ENCODE measurements at regions not wholly inside any gene's neighbourhood (a gene's known extent, or its start where the extent isn't known, plus 50 kb on each side); places are given as distances from the start of the nearest gene placed in this dataset.

DNA sequence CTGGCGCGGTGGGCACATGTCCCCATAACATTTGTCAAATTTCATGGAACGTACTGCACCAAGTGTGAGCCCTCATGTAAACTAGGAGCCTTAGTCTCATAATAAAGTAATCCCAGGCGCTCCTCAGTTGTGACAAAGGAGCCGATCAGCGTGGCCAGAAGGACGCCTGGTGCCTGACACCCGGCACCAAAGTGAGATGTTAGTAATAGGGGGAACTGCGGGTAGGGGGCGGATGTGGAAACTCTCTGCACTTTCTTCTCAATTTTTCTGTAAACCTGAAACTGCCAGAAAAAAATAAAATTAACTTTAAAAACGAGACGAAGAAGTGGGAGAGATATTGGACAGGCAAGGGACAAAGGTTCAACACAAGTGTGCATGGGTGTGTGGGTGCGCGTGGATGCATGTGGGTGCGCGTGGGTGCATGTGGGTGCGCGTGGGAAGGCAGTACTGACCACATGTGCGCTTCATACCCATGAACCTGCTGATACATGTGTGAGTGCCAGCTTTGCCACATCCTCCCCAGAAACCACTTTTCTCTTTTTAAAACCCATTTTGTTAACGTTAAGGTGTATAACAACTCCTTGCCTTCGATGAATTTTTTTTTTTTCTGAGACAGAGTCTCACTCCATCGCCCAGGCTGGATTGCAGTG is 55.4 kb upstream of the LINC01488 start:
- ChIA-PET POLR2A (ENCODE audit: low non-redundant PET) (no interaction called here), CTCF (interaction anchor here (0.7 kb wide), 1 partner anchor 23 kb away, joined by 3 read pairs; no protein-coding TSS in a partner anchor)
- intact Hi-C loops (cut with micrococcal nuclease; ENCODE audit: unreplicated experiment) = no loop called here
- DNase-seq (ENCODE audit: low spot score) = no peak
- Histone ChIP-seq H3K27me3 (replicated peaks; ENCODE audit: insufficient read depth, low read depth, low read length, poor library complexity) (no peaks in the 10 kb centered on the region), H3K27ac (ENCODE audit: low read depth, low read length, poor library complexity, severe bottlenecking) (no peak overlapping the region), H3K9me3 (ENCODE audit: low read depth, low read length, poor library complexity, severe bottlenecking) (peaks cover 6% of the 10 kb centered on the region), H3K36me3 (ENCODE audit: insufficient read depth, low read length, poor library complexity, severe bottlenecking) (no peaks in the 10 kb centered on the region), H3K4me1 (ENCODE audit: insufficient read depth, low read length, poor library complexity, severe bottlenecking) (no peaks in the 10 kb centered on the region), H3K4me3 (ENCODE audit: low read depth, low read length, poor library complexity, severe bottlenecking) (no peak overlapping the region)
- TF ChIP-seq, protein P1, sequence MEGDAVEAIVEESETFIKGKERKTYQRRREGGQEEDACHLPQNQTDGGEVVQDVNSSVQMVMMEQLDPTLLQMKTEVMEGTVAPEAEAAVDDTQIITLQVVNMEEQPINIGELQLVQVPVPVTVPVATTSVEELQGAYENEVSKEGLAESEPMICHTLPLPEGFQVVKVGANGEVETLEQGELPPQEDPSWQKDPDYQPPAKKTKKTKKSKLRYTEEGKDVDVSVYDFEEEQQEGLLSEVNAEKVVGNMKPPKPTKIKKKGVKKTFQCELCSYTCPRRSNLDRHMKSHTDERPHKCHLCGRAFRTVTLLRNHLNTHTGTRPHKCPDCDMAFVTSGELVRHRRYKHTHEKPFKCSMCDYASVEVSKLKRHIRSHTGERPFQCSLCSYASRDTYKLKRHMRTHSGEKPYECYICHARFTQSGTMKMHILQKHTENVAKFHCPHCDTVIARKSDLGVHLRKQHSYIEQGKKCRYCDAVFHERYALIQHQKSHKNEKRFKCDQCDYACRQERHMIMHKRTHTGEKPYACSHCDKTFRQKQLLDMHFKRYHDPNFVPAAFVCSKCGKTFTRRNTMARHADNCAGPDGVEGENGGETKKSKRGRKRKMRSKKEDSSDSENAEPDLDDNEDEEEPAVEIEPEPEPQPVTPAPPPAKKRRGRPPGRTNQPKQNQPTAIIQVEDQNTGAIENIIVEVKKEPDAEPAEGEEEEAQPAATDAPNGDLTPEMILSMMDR (conservative IDR thresholded peaks at IDR 0.05; ENCODE audit: low read depth, low read length) = no peak
- no peak for TF ChIP-seq EZH2 (IDR thresholded peaks at IDR 0.05; ENCODE audit: borderline replicate concordance, low read depth, low read length, poor library complexity, severe bottlenecking)
- no TSS peak for BruUV-seq (replicated peaks)

- no peak overlapping the region for H3K27ac ChIP-seq (ENCODE audit: low read depth, low read length, poor library complexity, severe bottlenecking)
- no peaks in the 10 kb centered on the region for H3K27me3 ChIP-seq (replicated peaks; ENCODE audit: insufficient read depth, low read depth, low read length, poor library complexity)
- no peak overlapping the region for H3K4me3 ChIP-seq (ENCODE audit: low read depth, low read length, poor library complexity, severe bottlenecking)
- TF ChIP-seq, protein P1 (conservative IDR thresholded peaks at IDR 0.05; ENCODE audit: low read depth, low read length) = no peak
- TF ChIP-seq EZH2 (IDR thresholded peaks at IDR 0.05; ENCODE audit: borderline replicate concordance, low read depth, low read length, poor library complexity, severe bottlenecking) = no peak
- no TSS peak for BruUV-seq (replicated peaks)
- no peaks in the 10 kb centered on the region for H3K36me3 ChIP-seq (ENCODE audit: insufficient read depth, low read length, poor library complexity, severe bottlenecking)
- H3K4me1 ChIP-seq (ENCODE audit: insufficient read depth, low read length, poor library complexity, severe bottlenecking) = no peaks in the 10 kb centered on the region
- ChIA-PET POLR2A (ENCODE audit: low non-redundant PET) (no interaction called here), CTCF (no interaction called here)
- peaks cover 6% of the 10 kb centered on the region for H3K9me3 ChIP-seq (ENCODE audit: low read depth, low read length, poor library complexity, severe bottlenecking)
- DNase-seq (ENCODE audit: low spot score) = no peak
- intact Hi-C loops (cut with micrococcal nuclease; ENCODE audit: unreplicated experiment) = no loop called here
Observed at GRCh38 chr11:69427337-69427736, 54.1 kb upstream of the LINC01488 start.

GRCh38 chr11:69427906-69428880 is 53.3 kb upstream of the LINC01488 start:
- CTCF ChIA-PET = no interaction called here
- Histone ChIP-seq H3K9me3 (ENCODE audit: low read depth, low read length, poor library complexity, severe bottlenecking) (peaks cover 6% of the 10 kb centered on the region), H3K4me1 (ENCODE audit: insufficient read depth, low read length, poor library complexity, severe bottlenecking) (no peaks in the 10 kb centered on the region), H3K27me3 (replicated peaks; ENCODE audit: insufficient read depth, low read depth, low read length, poor library complexity) (no peaks in the 10 kb centered on the region), H3K27ac (ENCODE audit: low read depth, low read length, poor library complexity, severe bottlenecking) (no peak overlapping the region), H3K4me3 (ENCODE audit: low read depth, low read length, poor library complexity, severe bottlenecking) (no peak overlapping the region), H3K36me3 (ENCODE audit: insufficient read depth, low read length, poor library complexity, severe bottlenecking) (no peaks in the 10 kb centered on the region)
- no peak for DNase-seq (ENCODE audit: low spot score)
- no TSS peak for BruUV-seq (replicated peaks)
- TF ChIP-seq, protein P1 (conservative IDR thresholded peaks at IDR 0.05; ENCODE audit: low read depth, low read length) = no peak
- no peak for TF ChIP-seq EZH2 (IDR thresholded peaks at IDR 0.05; ENCODE audit: borderline replicate concordance, low read depth, low read length, poor library complexity, severe bottlenecking)
- POLR2A ChIA-PET (ENCODE audit: low non-redundant PET) = no interaction called here
- intact Hi-C loops (cut with micrococcal nuclease; ENCODE audit: unreplicated experiment) = no loop called here
